SK-N-MC (cell line): ENCODE measurements at regions not wholly inside any gene's neighbourhood (a gene's known extent, or its start where the extent isn't known, plus 50 kb on each side); places are given as distances from the start of the nearest gene placed in this dataset.

Source experiments
- EZH2 ChIP-seq: fragments of 200-600 bp; sonication (generic); IDR thresholded peaks from one replicate; pipeline ENCODE4 v1.6.1; 2017; ENCODE audit warnings: antibody characterized with exemption
- FOXP2 ChIP-seq: optimal IDR thresholded peaks from 2 replicates; pipeline ENCODE3; 2011; ENCODE audit warnings: mild to moderate bottlenecking, moderate library complexity; ENCODE audit not compliant: insufficient read depth; ENCODE audit errors: extremely low read length, control extremely low read depth
- POLR2AphosphoS5 ChIP-seq: IDR thresholded peaks from 2 replicates; pipeline ENCODE4 v1.6.1; 2012; ENCODE audit warnings: mild to moderate bottlenecking, low read depth, low read length, borderline replicate concordance

- no peak for TF ChIP-seq POLR2AphosphoS5
- no peak for TF ChIP-seq EZH2
- TF ChIP-seq FOXP2, result no peak
Measured at GRCh38 chr6:132952986-132953385, 138.6 kb downstream of the RPS12 start.
